Aorta (tissue), 5 donors: ENCODE measurements at regions not wholly inside any gene's neighbourhood (a gene's known extent, or its start where the extent isn't known, plus 50 kb on each side); places are given as distances from the start of the nearest gene placed in this dataset.

ENCODE experiments used
- ATAC-seq: fragments of 200-7000 bp; cut with Tn5 transposase; one replicate; pipeline ENCODE4 v1.9.1; 2022; ENCODE audit warnings: moderate library complexity; ENCODE audit not compliant: low FRiP score
- DNase-seq, 2 donors: peaks; one replicate each; pipeline ENCODE4 v3.0.0-alpha.2; 2020
- H3K27ac ChIP-seq, 2 donors: one replicate each; pipeline ENCODE4 v1.5.1; 2013; ENCODE audit warnings: low read length in 2 of 2, mild to moderate bottlenecking in 2 of 2, moderate library complexity in 2 of 2, control low read depth in 1 of 2, inconsistent platforms in 1 of 2, low read depth in 1 of 2
- H3K27me3 ChIP-seq, 2 donors: one replicate each; pipeline ENCODE4 v1.6.1; 2013; ENCODE audit warnings: control low read depth in 1 of 2, low read length in 1 of 2, mild to moderate bottlenecking in 1 of 2, moderate library complexity in 1 of 2; ENCODE audit not compliant: insufficient read depth in 2 of 2, control insufficient read depth in 1 of 2
- H3K36me3 ChIP-seq, 2 donors: one replicate each; pipeline ENCODE4 v1.6.1; 2013; ENCODE audit warnings: control low read depth in 1 of 2, low read length in 1 of 2, mild to moderate bottlenecking in 1 of 2; ENCODE audit not compliant: insufficient read depth in 2 of 2, control insufficient read depth in 1 of 2
- H3K4me1 ChIP-seq, 2 donors: one replicate each; pipeline ENCODE4 v1.6.1; 2013; ENCODE audit warnings: low read length in 2 of 2, control low read depth in 1 of 2, mild to moderate bottlenecking in 1 of 2, moderate library complexity in 1 of 2; ENCODE audit not compliant: insufficient read depth in 2 of 2, control insufficient read depth in 1 of 2
- H3K4me3 ChIP-seq, 2 donors: one replicate each; pipeline ENCODE4 v1.5.1; 2013; ENCODE audit warnings: low read length in 2 of 2, control low read depth in 1 of 2, mild to moderate bottlenecking in 1 of 2
- H3K9me3 ChIP-seq: one replicate; pipeline ENCODE4 v1.6.1; 2013; ENCODE audit warnings: mild to moderate bottlenecking, low read length; ENCODE audit not compliant: control insufficient read depth
- WGBS, 2 donors: extraction: QIAGEN DNeasy Blood & Tissue Kit; methylation state at CpG; one replicate each; pipeline ENCODE4 v1.1.7; 2013; 5-methylcytosine and 5-hydroxymethylcytosine counted together
- intact Hi-C, 2 donors: fragments of 100-400 bp; cut with DNase I; formaldehyde crosslinking; loops; one replicate each; pipeline versions ENCODE4 v1.14.2 to v1.15.0; 2022
- donor health status: healthy with polysubstance abuse.
- donor health status: Bipolar disorder and iron deficiency.
- donor health status: DM: no; HTN: no; CAD: no.
- donor health status: DM: no; HTN: no; CAD: no.
- donor health status: DM: yes; HTN: yes; CAD: no.

GRCh38 chr22:26852176-26852575 lies 194.8 kb downstream of the MIAT start:
- Histone ChIP-seq H3K27ac (no peak overlapping the region), H3K4me3 (no peak overlapping the region), H3K9me3 (no peaks in the 10 kb centered on the region), H3K27me3 (no peaks in the 10 kb centered on the region), H3K36me3 (no peaks in the 10 kb centered on the region), H3K4me1 (peaks cover 0 to 2% of the 10 kb centered on the region in 2 donors)
- no peak for DNase-seq
- no peak for ATAC-seq
- WGBS, 2 donors = 59 to 60% methylated on average over 6 of the region's 6 CpGs
- intact Hi-C loops = no loop called here

GRCh38 chr22:26853071-26853470 lies 195.7 kb downstream of the MIAT start:
- no peaks in the 10 kb centered on the region for H3K27me3 ChIP-seq
- H3K4me3 ChIP-seq = no peak overlapping the region
- peaks cover 0 to 5% of the 10 kb centered on the region in 2 donors for H3K36me3 ChIP-seq
- no peaks in the 10 kb centered on the region for H3K9me3 ChIP-seq
- no peaks in the 10 kb centered on the region for H3K4me1 ChIP-seq
- H3K27ac ChIP-seq = no peak overlapping the region
- WGBS, 2 donors = 90 to 92% methylated on average over 4 of the region's 4 CpGs
- ATAC-seq (no peak), DNase-seq (no peak)
- intact Hi-C loops = no loop called here

GRCh38 chr22:26853495-26853894 lies 196.1 kb downstream of the MIAT start:
- H3K27ac ChIP-seq = no peak overlapping the region
- no peak for DNase-seq
- H3K36me3 ChIP-seq = peaks cover 0 to 5% of the 10 kb centered on the region in 2 donors
- no peaks in the 10 kb centered on the region for H3K4me1 ChIP-seq
- no peaks in the 10 kb centered on the region for H3K9me3 ChIP-seq
- no peak overlapping the region for H3K4me3 ChIP-seq
- intact Hi-C loops = no loop called here
- no peak for ATAC-seq
- 87 to 89% methylated on average over 2 of the region's 2 CpGs for WGBS, 2 donors
- no peaks in the 10 kb centered on the region for H3K27me3 ChIP-seq

- H3K9me3 ChIP-seq = no peaks in the 10 kb centered on the region
- H3K27ac ChIP-seq = no peak overlapping the region
- intact Hi-C loops = no loop called here
- 86 to 87% methylated on average over 5 of the region's 5 CpGs for WGBS, 2 donors
- no peaks in the 10 kb centered on the region for H3K4me1 ChIP-seq
- H3K4me3 ChIP-seq = no peak overlapping the region
- H3K36me3 ChIP-seq = peaks cover 0 to 5% of the 10 kb centered on the region in 2 donors
- ATAC-seq (no peak), DNase-seq (no peak)
- no peaks in the 10 kb centered on the region for H3K27me3 ChIP-seq
Observed at GRCh38 chr22:26857169-26857568, 199.8 kb downstream of the MIAT start.

- DNase-seq (no peak), ATAC-seq (no peak)
- Histone ChIP-seq H3K27me3 (no peaks in the 10 kb centered on the region), H3K27ac (no peak overlapping the region), H3K9me3 (no peaks in the 10 kb centered on the region), H3K4me1 (no peaks in the 10 kb centered on the region), H3K4me3 (no peak overlapping the region), H3K36me3 (peaks cover 2 to 5% of the 10 kb centered on the region in 2 donors)
- intact Hi-C loops = no loop called here
- WGBS, 2 donors = 97% methylated on average over 9 of the region's 9 CpGs
Observed at GRCh38 chr22:26860301-26860700, 202.9 kb downstream of the MIAT start.

GRCh38 chr22:26865021-26865420 lies 207.6 kb downstream of the MIAT start:
- DNase-seq (no peak), ATAC-seq (no peak)
- H3K4me1 ChIP-seq = no peaks in the 10 kb centered on the region
- H3K9me3 ChIP-seq = no peaks in the 10 kb centered on the region
- H3K27me3 ChIP-seq = no peaks in the 10 kb centered on the region
- H3K4me3 ChIP-seq = no peak overlapping the region
- H3K36me3 ChIP-seq = peaks cover 0 to 2% of the 10 kb centered on the region in 2 donors
- no peak overlapping the region for H3K27ac ChIP-seq
- intact Hi-C loops = no loop called here
- WGBS, 2 donors = 97 to 100% methylated on average over 1 of the region's 1 CpG

GRCh38 chr22:26883393-26883792 lies 226.0 kb downstream of the MIAT start:
- 98% methylated on average over 4 of the region's 4 CpGs for WGBS, 2 donors
- Histone ChIP-seq H3K27me3 (no peaks in the 10 kb centered on the region), H3K9me3 (no peaks in the 10 kb centered on the region), H3K4me1 (peaks cover 2 to 12% of the 10 kb centered on the region in 2 donors), H3K4me3 (no peak overlapping the region), H3K36me3 (no peaks in the 10 kb centered on the region), H3K27ac (no peak overlapping the region)
- no peak for DNase-seq
- no peak for ATAC-seq
- intact Hi-C loops = no loop called here

- ATAC-seq = peak; percentile 76
- WGBS, 2 donors = 4 to 6% methylated on average over 7 of the region's 7 CpGs
Observed at GRCh38 chr22:26884921-26885320, 227.5 kb downstream of the MIAT start.

GRCh38 chr22:26885441-26886261 lies 228.3 kb downstream of the MIAT start:
- 41 to 68% methylated on average over 2 of the region's 2 CpGs for WGBS, 2 donors

More at GRCh38 chr22:26884921-26885320, 227.5 kb downstream of the MIAT start:
- DNase-seq = peak; percentile 87 to 89
- H3K9me3 ChIP-seq = no peaks in the 10 kb centered on the region
- no peaks in the 10 kb centered on the region for H3K27me3 ChIP-seq
- peaks cover 2 to 12% of the 10 kb centered on the region in 2 donors for H3K4me1 ChIP-seq
- intact Hi-C loops = loop anchor here (1.0 to 5.0 kb wide), 4 partner anchors 97 to 285 kb away; no protein-coding TSS in a partner anchor
- no peaks in the 10 kb centered on the region for H3K36me3 ChIP-seq
- H3K4me3 ChIP-seq = no peak overlapping the region
- H3K27ac ChIP-seq = peak overlapping the region; percentile 91 to 93

More at GRCh38 chr22:26885441-26886261, 228.3 kb downstream of the MIAT start:
- Histone ChIP-seq H3K27me3 (no peaks in the 10 kb centered on the region), H3K36me3 (no peaks in the 10 kb centered on the region), H3K4me1 (peaks cover 2 to 12% of the 10 kb centered on the region in 2 donors), H3K4me3 (no peak overlapping the region), H3K9me3 (no peaks in the 10 kb centered on the region), H3K27ac (peak overlapping the region; percentile 91 to 93)
- ATAC-seq = peak; percentile 55
- intact Hi-C loops = loop anchor here (5.0 kb wide), 3 partner anchors 97 to 222 kb away; no protein-coding TSS in a partner anchor
- DNase-seq = no peak
